HG03045 (cell line): ENCODE measurements at regions not wholly inside any gene's neighbourhood (a gene's known extent, or its start where the extent isn't known, plus 50 kb on each side); places are given as distances from the start of the nearest gene placed in this dataset.
"Not testable (repeated sequence)": the region's sequence is repeated elsewhere in the genome, so short reads cannot be mapped to it uniquely, and the experiment has no call there.

ENCODE experiments used
- ATAC-seq: cut with Tn5 transposase; IDR thresholded peaks from one replicate; pipeline ENCODE4 v1.9.1; 2021; ENCODE audit warnings: mild to moderate bottlenecking, moderate library complexity; ENCODE audit not compliant: unreplicated experiment

GRCh38 chr6:74733830-74734620 lies 471.8 kb downstream of the COL12A1 start:
- no peak for ATAC-seq

GRCh38 chr6:74731931-74732330 lies 473.9 kb downstream of the COL12A1 start:
- ATAC-seq = no peak

- no peak for ATAC-seq
Measured at GRCh38 chr6:74731204-74731603, 474.6 kb downstream of the COL12A1 start.

GRCh38 chr6:74720923-74721322 lies 484.9 kb downstream of the COL12A1 start:
- no peak for ATAC-seq

GRCh38 chr6:74717591-74717990 lies 488.3 kb downstream of the COL12A1 start:
- no peak for ATAC-seq

GRCh38 chr6:74715355-74716085 lies 490.3 kb downstream of the COL12A1 start:
- ATAC-seq = no peak

GRCh38 chr6:74713941-74714340 lies 491.9 kb downstream of the COL12A1 start:
- no peak for ATAC-seq

- ATAC-seq = no peak
Measured at GRCh38 chr6:74705451-74705850, 500.4 kb downstream of the COL12A1 start.

GRCh38 chr6:74704540-74704939 lies 501.3 kb downstream of the COL12A1 start:
- ATAC-seq = not testable (repeated sequence)

- no peak for ATAC-seq
Measured at GRCh38 chr6:74690365-74690764, 515.5 kb downstream of the COL12A1 start.

- ATAC-seq = no peak
Measured at GRCh38 chr6:74689601-74690000, 516.3 kb downstream of the COL12A1 start.

GRCh38 chr6:74677463-74677862 lies 528.4 kb downstream of the COL12A1 start:
- no peak for ATAC-seq

- no peak for ATAC-seq
Measured at GRCh38 chr6:74676906-74677305, 528.9 kb downstream of the COL12A1 start.

- ATAC-seq = no peak
Measured at GRCh38 chr6:74674377-74674776, 531.5 kb downstream of the COL12A1 start.

- ATAC-seq = no peak
Measured at GRCh38 chr6:74671558-74672025, 534.3 kb downstream of the COL12A1 start.

GRCh38 chr6:74658391-74658790 lies 547.5 kb downstream of the COL12A1 start:
- no peak for ATAC-seq

- no peak for ATAC-seq
Measured at GRCh38 chr6:74657931-74658330, 547.9 kb downstream of the COL12A1 start.

- ATAC-seq = no peak
Measured at GRCh38 chr6:74657011-74657410, 548.8 kb downstream of the COL12A1 start.

- ATAC-seq = no peak
Measured at GRCh38 chr6:74656453-74656852, 549.4 kb downstream of the COL12A1 start.

- no peak for ATAC-seq
Measured at GRCh38 chr6:74654296-74654695, 551.6 kb downstream of the COL12A1 start.

- ATAC-seq = no peak
Measured at GRCh38 chr6:74651948-74652842, 553.7 kb downstream of the COL12A1 start.
